Gastroesophageal sphincter (tissue), 4 donors: ENCODE measurements at regions not wholly inside any gene's neighbourhood (a gene's known extent, or its start where the extent isn't known, plus 50 kb on each side); places are given as distances from the start of the nearest gene placed in this dataset.

Experiments
- ATAC-seq: fragments of 150-250 bp; one replicate; pipeline ENCODE4 v1.9.1; 2016; ENCODE audit warnings: mild to moderate bottlenecking, moderate library complexity
- H3K27ac ChIP-seq, 4 donors: fragments of 200-600 bp; sonication (generic) in 3 of 4; 1 replicate in 3 of 4; 2 replicates in 1 of 4; pipeline ENCODE4 v1.5.1; 2016 to 2019
- H3K27me3 ChIP-seq: fragments of 200-600 bp; sonication (generic); one replicate; pipeline ENCODE4 v1.5.1; 2019
- H3K36me3 ChIP-seq, 2 donors: fragments of 200-600 bp; sonication (generic); one replicate each; pipeline ENCODE4 v1.5.1; 2019; ENCODE audit warnings: control low read depth in 1 of 2
- H3K4me1 ChIP-seq, 3 donors: fragments of 200-600 bp; sonication (generic); 1 replicate in 2 of 3; 2 replicates in 1 of 3; pipeline ENCODE4 v1.5.1; 2016 to 2019; ENCODE audit warnings: control low read depth in 2 of 3
- H3K4me3 ChIP-seq, 2 donors: fragments of 200-600 bp; sonication (generic); one replicate each; pipeline ENCODE4 v1.5.1; 2019; ENCODE audit warnings: mild to moderate bottlenecking in 1 of 2, moderate library complexity in 1 of 2
- H3K9me3 ChIP-seq, 3 donors: fragments of 200-600 bp; sonication (generic); one replicate each; pipeline ENCODE4 v1.5.1; 2017 to 2019; ENCODE audit warnings: control low read depth in 2 of 3
- CTCF ChIP-seq, 4 experiments: fragments of 200-600 bp in 2 of 4; fragments of 450-650 bp in 2 of 4; sonication (generic) in 1 of 4; IDR thresholded peaks; one replicate each; pipeline ENCODE4 v1.5.1; 2017 to 2019; ENCODE audit warnings: antibody characterized with exemption in 4 of 4, mild to moderate bottlenecking in 2 of 4, moderate library complexity in 2 of 4
- EP300 ChIP-seq: sonication (generic); formaldehyde crosslinking; IDR thresholded peaks from one replicate; pipeline ENCODE4 v1.6.1; 2017; ENCODE audit warnings: antibody characterized with exemption, mild to moderate bottlenecking
- POLR2A ChIP-seq, 2 donors: fragments of 450-650 bp; IDR thresholded peaks; one replicate each; pipeline ENCODE4 v1.6.1; 2017; ENCODE audit warnings: antibody characterized with exemption in 2 of 2, mild to moderate bottlenecking in 2 of 2, moderate library complexity in 1 of 2
- POLR2AphosphoS5 ChIP-seq: sonication (generic); formaldehyde crosslinking; IDR thresholded peaks from one replicate; pipeline ENCODE4 v1.6.1; 2017; ENCODE audit warnings: antibody characterized with exemption
- WGBS, 2 donors: methylation state at CpG; one replicate each; pipeline ENCODE4 v1.1.5; 2018; ENCODE audit warnings: low coverage in 1 of 2; 5-methylcytosine and 5-hydroxymethylcytosine counted together

GRCh38 chr2:107308835-107309234, 422.9 kb upstream of the ST6GAL2 start:
- no peak overlapping the region for H3K4me3 ChIP-seq

GRCh38 chr2:107312240-107312639, 426.3 kb upstream of the ST6GAL2 start:
- Histone ChIP-seq H3K9me3 (no peaks in the 10 kb centered on the region), H3K4me1 (no peaks in the 10 kb centered on the region), H3K27ac (no peak overlapping the region), H3K4me3 (no peak overlapping the region), H3K36me3 (no peaks in the 10 kb centered on the region), H3K27me3 (no peaks in the 10 kb centered on the region)
- no peak for ATAC-seq
- TF ChIP-seq POLR2AphosphoS5 (no peak), CTCF (IDR thresholded peaks at IDR 0.05) (no peak), POLR2A (IDR thresholded peaks at IDR 0.05) (no peak), EP300 (no peak)
- WGBS, 2 donors = 79 to 82% methylated on average over 4 of the region's 4 CpGs

More at GRCh38 chr2:107308835-107309234, 422.9 kb upstream of the ST6GAL2 start:
- 80 to 88% methylated on average over 1 of the region's 1 CpG for WGBS, 2 donors
- no peaks in the 10 kb centered on the region for H3K9me3 ChIP-seq
- ATAC-seq = no peak
- TF ChIP-seq EP300 (no peak), POLR2AphosphoS5 (no peak), CTCF (IDR thresholded peaks at IDR 0.05) (no peak), POLR2A (IDR thresholded peaks at IDR 0.05) (no peak)
- H3K27ac ChIP-seq = no peak overlapping the region
- no peaks in the 10 kb centered on the region for H3K4me1 ChIP-seq
- H3K36me3 ChIP-seq = no peaks in the 10 kb centered on the region
- peaks cover 6% of the 10 kb centered on the region for H3K27me3 ChIP-seq

GRCh38 chr2:107313316-107313715, 427.3 kb upstream of the ST6GAL2 start:
- no peak overlapping the region for H3K27ac ChIP-seq
- no peaks in the 10 kb centered on the region for H3K27me3 ChIP-seq
- no peaks in the 10 kb centered on the region for H3K36me3 ChIP-seq
- WGBS, 2 donors = 38 to 52% methylated on average over 1 of the region's 1 CpG
- H3K4me3 ChIP-seq = no peak overlapping the region
- no peaks in the 10 kb centered on the region for H3K9me3 ChIP-seq
- no peaks in the 10 kb centered on the region for H3K4me1 ChIP-seq
- no peak for ATAC-seq
- no peak for TF ChIP-seq CTCF (IDR thresholded peaks at IDR 0.05)
- TF ChIP-seq POLR2AphosphoS5 = no peak
- no peak for TF ChIP-seq POLR2A (IDR thresholded peaks at IDR 0.05)
- no peak for TF ChIP-seq EP300

GRCh38 chr2:107320881-107321280, 434.9 kb upstream of the ST6GAL2 start:
- H3K4me3 ChIP-seq = no peak overlapping the region
- H3K36me3 ChIP-seq = no peaks in the 10 kb centered on the region
- ATAC-seq = no peak
- H3K9me3 ChIP-seq = no peaks in the 10 kb centered on the region
- H3K4me1 ChIP-seq = no peaks in the 10 kb centered on the region
- no peak overlapping the region for H3K27ac ChIP-seq
- TF ChIP-seq CTCF (IDR thresholded peaks at IDR 0.05) = no peak
- no peak for TF ChIP-seq POLR2A (IDR thresholded peaks at IDR 0.05)
- TF ChIP-seq POLR2AphosphoS5 = no peak
- TF ChIP-seq EP300 = no peak
- WGBS, 2 donors = 100% methylated on average over 1 of the region's 1 CpG; no CpG with 5 or more reads in 1 of the 2 donors
- no peaks in the 10 kb centered on the region for H3K27me3 ChIP-seq

GRCh38 chr2:107322416-107322815, 436.4 kb upstream of the ST6GAL2 start:
- TF ChIP-seq POLR2A (IDR thresholded peaks at IDR 0.05) = no peak
- TF ChIP-seq CTCF (IDR thresholded peaks at IDR 0.05) = no peak
- no peak for TF ChIP-seq POLR2AphosphoS5
- no peak for TF ChIP-seq EP300
- Histone ChIP-seq H3K27ac (no peak overlapping the region), H3K27me3 (no peaks in the 10 kb centered on the region), H3K4me1 (no peaks in the 10 kb centered on the region), H3K4me3 (no peak overlapping the region), H3K36me3 (no peaks in the 10 kb centered on the region), H3K9me3 (peaks cover 0 to 6% (median 0%) of the 10 kb centered on the region in 3 donors)
- no peak for ATAC-seq
- WGBS, 2 donors = 50 to 76% methylated on average over 6 of the region's 6 CpGs
